EH (cell line): ENCODE measurements at regions not wholly inside any gene's neighbourhood (a gene's known extent, or its start where the extent isn't known, plus 50 kb on each side); places are given as distances from the start of the nearest gene placed in this dataset.
A peak's percentile ranks its signal among the peaks of the same experiment; 100 is the strongest.

ENCODE experiments used
- DNase-seq: peaks from one replicate; pipeline ENCODE4 v3.0.0-alpha.2; 2015; ENCODE audit warnings: low read depth

DNA sequence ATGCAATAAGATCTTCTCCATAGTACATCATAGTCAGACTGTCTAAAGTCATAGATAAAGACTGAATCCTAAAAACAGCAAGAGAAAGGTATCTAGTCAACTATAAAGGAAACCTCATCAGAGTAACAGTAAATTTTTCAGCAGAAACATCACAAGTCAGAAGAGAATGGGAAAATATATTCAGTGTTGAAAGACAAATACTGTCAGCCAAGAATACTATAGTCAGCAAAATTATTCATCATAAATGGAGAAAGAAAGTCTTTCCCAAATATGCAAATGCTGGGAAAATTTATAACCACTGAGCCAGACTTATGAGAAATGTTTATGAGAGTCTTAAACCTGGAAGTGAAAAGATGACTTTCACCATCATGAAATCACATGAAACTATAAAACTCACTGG is 136.7 kb downstream of the KDR start:
- DNase-seq, result no peak

DNA sequence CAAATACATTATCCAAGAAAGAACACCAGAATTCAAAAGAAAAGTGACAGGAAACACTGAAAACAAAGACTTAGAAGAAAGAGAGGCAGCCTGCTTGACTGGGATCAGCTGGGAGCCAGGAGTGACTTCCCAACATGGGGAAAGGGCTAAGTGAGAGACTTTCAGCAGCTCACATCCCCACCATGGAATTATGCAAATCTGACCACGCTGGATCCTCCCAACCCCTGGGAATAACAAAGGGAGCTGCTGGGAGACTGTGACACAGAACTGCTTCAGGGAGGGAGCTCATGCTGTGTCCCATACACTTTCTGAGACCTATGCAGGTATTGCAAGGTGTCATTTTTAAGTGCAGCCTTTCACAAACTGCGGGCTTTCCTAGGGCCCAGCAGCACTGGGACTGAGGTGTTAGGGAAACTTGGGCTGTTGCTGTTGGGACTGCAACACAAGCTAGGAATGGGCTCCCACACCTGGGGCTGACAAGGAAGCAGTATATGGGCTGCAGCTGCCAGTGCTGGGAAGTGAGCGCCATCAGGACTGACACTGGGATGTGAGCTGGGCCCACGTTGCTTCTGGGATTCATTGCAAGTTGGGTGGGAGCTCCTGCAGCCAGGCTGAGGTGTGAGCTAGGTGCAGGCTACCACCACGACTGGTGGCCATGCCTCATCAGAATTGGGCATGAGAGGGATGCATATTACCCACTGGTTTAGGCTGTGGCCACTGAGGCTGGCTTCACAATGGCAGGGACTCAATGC is 139.1 kb downstream of the KDR start:
- no peak for DNase-seq

DNA sequence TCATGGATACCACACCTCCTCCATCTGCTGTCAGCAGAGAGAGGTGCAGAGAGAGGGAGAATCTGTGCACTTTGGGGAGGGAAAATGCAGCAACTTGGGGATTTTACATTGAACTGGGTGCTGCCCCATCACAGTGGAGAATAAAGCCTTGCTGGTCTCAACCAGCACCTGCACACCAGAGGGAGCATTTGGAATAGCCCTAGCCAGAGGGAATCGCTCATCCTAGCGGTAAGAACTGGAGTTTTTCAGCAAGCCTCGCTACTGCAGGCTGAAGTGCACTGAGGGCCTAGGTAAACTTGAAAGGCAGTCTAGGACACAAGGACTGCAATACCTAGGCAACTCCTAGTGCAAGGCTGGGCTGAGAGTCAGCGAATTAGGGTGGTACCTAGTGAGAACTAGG is 148.7 kb downstream of the KDR start:
- DNase-seq, result no peak

DNA sequence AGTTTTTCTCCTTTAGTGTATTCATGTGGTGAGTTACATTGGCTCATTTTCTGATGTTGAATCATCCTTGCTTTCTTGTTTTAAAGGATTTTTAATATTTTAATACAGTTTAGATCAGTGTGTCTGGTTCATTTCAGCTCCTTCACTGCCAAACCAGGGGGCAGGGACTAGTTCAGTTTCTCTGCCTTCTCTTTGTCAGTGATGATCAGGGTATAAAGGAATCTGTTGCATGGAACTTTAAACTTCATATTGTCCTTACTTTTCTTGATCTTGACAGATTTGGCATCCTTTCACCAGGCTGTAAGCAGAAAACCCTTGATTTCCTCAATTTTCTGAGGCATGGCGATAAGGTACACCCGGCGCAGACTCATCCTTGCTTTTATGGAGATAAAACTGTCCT is 149.4 kb downstream of the KDR start:
- DNase-seq, result no peak

DNA sequence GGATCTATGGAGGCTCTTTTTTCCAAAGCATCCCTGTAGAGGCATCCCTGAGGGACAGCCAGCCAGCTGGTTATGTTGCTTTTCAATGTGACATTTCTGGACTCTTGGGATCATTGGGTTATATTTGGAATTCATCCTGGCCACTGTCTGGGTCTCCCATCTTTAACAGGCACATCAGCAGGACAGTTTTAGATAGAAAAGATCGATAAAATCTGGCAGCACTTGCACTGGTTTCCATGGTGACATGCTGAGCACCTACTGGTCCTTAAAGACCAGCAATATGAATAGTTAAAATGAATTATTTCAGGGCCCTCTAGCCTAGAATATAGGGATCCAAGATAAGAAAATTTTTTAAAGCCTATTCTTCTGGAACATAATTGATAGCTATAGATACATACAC is 151.6 kb downstream of the KDR start:
- no peak for DNase-seq

DNA sequence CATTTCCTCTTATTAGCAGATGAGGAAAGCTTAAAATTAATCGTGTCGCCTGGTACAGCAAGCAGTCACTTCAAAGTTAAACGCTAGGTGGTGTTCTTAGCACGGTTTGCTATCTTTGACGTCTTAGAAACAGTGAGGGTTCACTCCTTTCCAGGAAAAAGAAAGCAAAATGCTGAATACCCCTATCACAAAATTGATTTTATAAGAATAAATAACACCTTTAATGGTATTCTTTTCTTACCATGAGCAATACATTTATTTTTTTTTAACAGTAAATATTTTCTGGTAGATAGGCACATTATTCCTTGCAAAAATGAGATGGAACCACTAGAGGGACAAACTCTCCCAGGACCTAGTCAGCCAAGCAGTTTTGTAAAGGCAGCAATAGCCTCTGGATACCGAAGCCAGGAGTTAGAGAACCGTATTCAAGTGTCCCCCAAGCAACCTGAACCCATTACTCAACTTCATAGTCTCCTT is 153.9 kb downstream of the KDR start:
- peak; percentile 60 for DNase-seq

DNA sequence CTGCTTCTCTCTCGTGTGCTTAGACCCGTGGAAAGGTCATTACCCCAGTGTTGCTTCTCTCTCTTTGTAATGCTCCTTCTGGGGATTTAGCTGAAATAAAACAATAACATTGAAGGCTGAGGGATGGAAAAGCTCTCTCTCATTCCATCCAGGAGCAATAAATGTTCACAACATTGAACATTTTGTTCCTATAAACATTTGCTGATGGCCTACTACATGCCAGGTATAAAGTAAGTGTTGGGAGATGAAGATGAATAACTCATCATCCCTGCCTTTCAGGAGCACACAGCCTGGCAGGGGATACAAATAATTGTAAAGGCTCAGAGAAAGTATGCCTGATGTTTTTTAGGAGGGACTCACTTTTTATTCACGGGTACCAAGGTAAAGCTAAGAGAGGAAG is 158.1 kb downstream of the KDR start:
- no peak for DNase-seq

DNA sequence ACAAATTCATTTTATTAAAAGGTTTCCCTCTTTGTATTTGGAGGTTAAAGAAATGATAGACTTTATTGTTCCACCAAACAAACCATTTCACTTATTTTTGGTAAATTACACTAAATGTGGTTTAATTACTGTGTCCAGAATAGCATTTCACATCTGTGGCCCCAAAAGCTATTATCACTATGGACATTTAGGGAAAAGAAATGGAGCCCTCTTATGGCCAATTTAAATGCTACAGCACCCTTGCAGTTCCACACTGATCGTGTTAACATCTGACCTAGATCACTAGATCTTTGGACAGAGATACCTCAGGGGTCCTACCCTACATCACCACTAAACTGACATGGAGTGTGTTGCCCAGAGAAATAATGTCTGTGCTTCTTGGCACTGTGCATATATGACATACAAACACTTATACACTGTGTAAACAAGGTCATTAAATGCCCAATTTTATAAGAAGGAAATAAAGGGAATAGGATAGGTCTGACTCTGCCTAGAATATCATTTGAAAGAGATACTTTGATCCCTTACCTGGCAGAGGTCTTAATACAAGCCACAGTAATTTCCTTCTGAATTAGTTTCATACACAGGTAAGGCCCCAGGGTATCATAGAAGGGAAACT is 163.9 kb downstream of the KDR start:
- peak; percentile 61 for DNase-seq

DNA sequence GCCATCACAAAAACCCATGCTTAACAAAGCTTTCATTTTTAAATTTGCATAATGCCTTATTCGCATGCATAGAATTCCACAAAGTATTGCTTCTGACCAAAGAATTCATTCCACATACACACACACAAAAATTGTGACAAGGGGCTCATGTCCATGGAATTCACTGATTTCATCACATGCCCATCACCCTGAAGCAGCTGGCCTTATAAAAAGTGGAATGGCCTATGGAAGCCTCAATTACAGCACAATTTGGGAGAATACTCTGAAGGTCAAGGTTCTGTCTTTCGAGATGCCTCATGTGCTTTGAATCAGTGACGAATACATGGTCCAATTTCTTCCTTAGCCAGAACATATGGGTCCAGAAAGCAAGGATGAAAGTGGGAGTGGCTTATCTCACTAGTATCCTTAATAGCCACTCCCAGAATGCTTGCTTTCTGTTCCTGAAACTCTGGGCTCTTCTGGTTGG is 165.7 kb downstream of the KDR start:
- peak; percentile 96 for DNase-seq

DNA sequence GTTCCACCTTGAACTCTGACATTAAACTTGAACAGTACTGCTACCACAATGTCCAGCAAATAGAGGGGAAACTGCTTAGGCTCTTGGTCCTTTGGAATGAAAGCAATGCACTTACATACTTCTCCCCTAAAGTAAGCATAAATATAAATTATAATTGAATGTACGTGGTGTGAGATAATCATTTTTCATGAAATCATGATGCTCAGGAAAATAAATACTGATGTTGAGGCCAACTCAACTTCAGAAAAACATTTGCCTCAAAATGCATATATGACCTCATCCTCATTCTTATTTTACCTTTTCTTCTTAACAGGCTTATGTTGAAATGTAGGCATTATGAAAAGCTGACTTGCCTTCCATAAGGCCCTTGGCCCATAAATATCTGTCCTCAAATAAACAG is 166.3 kb downstream of the KDR start:
- DNase-seq, result no peak

DNA sequence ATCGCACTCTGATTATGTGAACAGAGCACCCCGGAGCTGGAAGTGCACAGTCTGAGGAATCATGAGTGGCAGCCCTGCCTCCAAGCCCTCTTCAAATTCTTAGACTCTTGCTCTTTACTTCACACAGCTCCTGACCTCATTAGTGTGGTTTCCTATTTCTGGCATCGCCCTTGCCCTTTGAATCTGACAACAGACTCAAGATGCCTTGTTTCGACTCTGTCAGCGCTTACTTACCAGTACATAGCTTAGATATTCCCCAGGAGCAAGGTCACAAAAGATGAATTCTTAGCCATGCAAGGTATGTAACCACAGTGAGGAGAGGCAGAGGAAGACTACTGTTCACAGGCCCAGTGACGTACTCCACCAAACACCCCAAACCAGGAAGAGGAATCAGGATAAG is 167.2 kb downstream of the KDR start:
- DNase-seq, result peak; percentile 49

DNA sequence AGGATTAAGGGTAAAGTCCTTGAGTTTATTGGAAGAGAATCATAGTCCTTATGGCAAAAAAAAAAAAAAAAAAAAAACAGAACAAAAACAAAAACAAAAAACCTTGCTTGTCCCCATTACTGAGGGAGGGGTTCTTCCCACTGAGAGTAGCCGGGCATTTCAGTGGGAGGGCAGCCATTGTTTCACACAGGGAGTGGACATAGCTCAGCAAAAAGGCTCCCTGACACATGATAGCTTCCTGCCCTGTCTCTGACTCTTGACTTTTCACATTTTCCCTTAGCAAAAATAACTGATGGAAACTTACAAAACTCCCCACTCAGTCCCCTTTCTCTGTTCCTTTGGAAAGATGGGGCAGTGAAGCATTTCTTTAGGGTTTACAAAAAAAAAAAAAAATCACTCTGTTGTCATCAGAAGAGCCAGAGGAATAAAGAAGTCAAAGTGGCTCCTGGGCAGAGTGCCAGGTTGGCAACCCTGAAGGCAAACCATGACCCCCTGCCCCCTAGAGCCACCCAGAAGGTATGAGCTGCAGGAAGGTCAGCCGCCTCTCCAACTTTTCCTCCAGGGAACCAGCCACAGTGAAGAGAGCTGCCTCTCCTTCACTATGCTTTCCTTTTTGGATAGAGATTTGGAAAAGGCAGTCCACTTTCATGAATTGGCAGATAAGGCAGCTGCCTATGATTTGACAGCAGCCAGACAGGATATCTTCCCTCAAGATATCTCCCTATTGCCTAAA is 170.6 kb downstream of the KDR start:
- no peak for DNase-seq

DNA sequence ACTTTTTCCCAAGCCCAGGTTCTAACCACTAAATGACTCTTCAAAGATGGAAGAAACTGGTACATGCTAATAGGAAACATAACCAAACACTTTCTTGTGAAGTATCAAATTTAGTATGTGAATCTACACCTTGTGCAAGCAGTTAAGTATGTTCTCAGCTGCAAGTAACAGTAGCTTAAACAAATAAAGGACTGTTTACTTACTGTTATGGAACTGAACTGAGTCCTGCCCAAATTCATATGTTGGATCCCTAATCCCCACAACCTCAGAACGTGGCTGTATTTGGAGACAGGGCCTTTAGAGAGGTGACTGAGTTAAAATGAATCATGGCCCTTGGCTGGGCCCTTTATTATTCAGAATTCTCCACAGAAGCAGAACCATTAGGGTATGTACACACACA is 178.7 kb downstream of the KDR start:
- no peak for DNase-seq

DNA sequence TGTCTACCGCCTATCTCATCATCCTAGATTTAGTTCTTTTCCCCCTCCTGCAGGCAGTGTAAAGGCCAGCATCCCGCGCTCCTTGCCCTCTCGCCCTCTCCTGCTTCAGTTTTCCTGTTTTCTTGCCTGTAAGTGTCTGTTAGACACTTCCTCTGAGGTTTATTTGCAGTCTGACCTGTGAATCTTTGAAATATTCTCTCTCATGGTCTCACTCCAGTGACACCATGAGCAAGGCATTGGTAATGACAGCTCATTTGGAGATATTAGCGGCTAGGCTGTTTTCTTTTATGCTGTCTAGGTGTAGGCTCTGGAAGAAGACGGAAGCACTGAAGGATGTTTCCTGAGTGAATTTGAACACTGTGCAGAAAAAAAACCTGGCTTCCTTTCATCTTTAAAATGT is 179.6 kb downstream of the KDR start:
- DNase-seq, result no peak

DNA sequence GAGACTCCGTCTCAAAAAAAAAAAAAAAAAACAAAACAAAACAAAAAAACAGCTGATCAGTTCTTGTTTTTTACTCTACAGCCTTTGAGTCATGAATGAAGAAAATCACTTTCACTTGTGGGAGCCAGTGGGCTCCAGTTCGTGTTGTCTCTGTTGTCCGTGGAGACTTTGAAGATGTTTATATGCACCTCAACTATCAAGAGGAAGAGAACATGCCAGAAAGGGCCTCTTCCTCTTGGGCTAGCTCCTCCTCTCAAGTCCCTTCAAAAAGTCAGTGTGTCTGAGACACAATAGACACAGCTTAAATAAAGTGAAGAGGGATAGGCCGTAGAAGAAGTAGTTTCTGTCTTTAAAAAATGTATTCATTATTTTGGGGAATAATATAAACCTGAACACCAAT is 182.7 kb downstream of the KDR start:
- no peak for DNase-seq

DNA sequence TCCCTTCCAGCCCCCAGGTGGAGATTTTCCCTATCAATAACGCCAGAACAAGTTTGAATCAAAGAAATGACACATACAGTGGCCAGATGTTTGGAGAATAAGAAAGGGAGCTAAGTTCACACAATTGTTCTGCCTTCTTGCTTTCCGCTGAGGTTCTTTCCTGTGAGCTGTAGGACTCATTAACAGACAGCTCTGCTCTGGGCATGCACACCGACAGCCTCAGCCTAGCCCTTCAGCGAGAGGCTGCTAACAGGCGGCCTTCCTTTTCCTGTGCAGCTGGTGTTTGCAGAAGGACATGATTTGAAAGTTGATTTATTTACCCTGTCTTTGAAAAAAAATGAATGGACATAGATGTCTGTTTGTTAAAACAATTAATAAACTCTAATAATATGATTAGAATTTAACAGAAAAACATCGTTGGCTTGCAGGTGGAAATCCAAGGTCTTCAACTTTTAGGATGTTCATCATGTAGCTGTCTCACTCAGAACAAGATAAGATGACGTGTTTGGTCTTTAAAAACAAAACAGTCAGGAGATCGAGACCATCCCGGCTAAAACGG is 183.3 kb downstream of the KDR start:
- DNase-seq, result no peak

DNA sequence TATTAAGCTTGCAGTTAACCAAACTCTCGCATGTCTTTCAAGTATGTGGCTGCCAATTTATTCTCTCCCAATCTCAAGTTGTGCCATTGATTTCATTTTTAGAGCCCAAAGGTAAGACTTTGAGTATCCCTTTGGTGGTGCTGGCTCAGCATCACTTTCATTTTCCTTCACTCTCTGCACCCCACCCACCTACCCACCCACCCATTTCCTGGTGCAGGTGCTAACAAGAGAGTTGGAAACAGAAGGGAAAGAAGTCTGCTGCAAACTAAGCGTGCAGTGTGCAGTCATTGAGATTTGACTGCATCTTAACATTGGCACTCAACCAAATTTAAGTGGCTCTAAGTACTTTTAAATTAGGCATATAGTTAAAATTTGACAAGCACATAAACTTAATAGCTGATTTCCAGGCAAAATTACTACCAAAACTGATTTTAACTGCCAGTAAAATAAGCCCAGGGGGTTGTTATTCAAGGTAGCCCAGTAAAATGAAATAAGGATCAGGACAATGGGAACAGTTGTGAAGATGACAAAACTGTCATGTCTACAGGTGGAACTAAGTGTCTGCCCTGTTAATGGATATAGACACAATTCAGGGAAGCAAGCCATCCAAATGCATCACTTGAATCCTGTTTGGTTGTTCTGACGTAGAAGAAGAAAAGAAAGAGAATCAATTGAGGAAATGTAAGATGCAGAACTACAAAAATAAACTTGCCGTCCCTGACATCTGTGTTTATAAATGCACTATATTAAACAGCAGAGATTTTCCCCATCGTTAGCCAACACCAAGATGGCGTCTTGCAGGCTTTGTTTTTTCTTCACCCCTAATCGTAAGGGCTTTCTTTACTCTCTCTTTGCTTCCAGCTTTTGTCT is 184.2 kb downstream of the KDR start:
- no peak for DNase-seq

DNA sequence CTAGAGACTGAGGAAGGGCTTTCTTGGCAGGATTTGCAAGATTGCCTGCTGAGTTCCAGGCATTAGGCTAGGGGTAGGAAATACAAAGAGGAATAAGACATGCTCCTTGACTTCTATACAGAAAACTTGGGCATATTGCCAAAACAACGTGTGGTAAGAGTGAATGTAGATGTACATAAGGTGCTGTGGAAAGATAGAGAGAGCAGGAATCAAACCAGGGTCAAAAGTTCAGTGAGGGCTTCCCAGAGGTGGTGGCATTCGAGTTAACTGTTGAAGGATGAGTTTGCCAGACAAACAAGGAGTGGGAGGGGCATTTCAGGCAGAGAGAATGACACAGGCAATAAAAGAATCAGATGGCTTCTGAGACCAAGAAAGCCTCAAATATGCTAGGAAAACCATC is 187.9 kb downstream of the KDR start:
- DNase-seq, result peak; percentile 11

DNA sequence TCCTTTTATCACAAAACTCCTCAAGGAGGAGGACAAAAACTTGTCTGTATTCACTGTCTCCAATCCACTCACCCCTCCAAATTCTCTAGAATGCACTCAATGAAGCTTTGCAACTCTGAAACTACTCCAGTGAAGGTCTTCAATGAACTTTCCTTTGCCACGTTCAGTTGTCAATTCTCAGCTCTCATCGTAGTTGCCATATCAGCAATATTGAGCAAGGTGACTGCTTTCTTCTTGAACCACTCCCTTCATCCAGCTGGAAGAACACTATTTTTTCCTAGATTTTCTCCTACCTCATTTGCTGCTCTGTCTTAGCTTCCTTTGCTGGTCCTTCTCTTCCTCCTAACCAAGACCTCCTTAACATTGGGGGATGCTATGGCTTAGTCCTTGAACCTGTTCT is 191.8 kb downstream of the KDR start:
- no peak for DNase-seq

DNA sequence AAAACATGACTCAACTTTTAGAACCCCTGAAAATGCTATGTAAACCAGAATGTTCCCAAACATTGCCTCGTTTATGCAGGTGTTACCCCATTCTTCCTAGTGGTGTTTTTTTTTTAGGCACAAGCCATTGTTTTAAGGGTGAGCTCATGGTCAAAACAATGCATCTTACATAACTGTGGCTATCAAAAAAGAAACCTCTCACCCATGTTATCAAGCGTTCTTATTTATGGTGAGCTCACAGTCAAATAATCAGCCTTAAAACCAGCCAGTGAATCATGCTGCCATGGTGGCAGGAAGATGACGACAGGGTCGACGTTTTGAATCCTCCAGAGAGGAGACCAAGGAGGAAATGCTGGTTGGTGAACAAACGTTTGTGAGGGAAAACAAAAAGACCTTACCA is 195.2 kb downstream of the KDR start:
- peak; percentile 58 for DNase-seq

DNA sequence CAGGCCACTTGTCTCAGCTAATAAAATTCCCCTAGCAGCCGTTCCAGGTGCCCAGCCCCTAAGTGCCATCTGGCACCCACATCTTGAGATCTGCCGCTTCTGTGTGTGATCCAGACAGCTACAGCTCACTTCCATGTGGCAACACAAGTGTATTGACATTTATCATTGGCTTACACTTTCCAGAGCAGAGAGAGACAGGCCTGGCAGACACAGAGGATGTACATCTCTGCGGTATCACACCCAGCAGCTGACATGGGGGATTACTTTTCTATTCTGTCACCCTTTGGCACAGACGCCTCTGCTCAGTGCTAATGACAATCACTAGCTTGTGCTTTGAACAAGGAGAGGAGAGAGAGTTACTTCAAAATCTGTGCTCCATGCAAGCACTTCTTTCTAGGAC is 195.9 kb downstream of the KDR start:
- DNase-seq, result no peak

DNA sequence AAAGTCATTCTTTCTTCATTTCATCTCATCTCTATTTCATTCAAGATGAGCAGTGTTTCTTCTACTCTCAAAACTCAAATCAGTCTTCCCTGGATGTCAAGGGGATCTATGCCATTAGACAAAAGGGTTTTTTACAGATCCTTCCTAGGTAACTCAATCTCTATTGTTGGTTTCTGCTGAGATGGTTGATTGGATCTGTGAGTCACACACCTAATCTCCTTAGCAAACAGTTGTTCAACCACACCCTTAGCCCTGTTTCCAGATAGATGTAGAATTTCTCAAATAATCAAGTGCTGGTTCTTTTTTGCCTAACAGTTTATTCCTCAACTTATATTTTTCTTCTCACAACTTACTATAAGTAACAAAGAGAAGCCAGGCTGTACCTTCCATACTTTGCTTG is 200.5 kb downstream of the KDR start:
- DNase-seq, result no peak
